Natural killer cell (primary cell): ENCODE measurements at regions not wholly inside any gene's neighbourhood (a gene's known extent, or its start where the extent isn't known, plus 50 kb on each side); places are given as distances from the start of the nearest gene placed in this dataset.

ENCODE experiments used
- ATAC-seq, 3 donors: fragments of 150-1000 bp in 2 of 3; fragments of 200-7000 bp in 1 of 3; cut with Tn5 transposase; 1 replicate in 1 of 3; 2 replicates in 2 of 3; pipeline ENCODE4 v1.10.0; 2021; ENCODE audit warnings: mild to moderate bottlenecking in 2 of 3, moderate library complexity in 2 of 3
- DNase-seq, 2 donors: peaks; one replicate each; pipeline versions ENCODE4 v3.0.0 to v3.0.0-alpha.2; 2013 to 2021; ENCODE audit warnings: mixed read lengths in 1 of 2
- H3K27ac ChIP-seq: one replicate; pipeline ENCODE4 v1.5.1; 2013; ENCODE audit warnings: mild to moderate bottlenecking, low read length
- H3K27me3 ChIP-seq: one replicate; pipeline ENCODE4 v1.6.1; 2013; ENCODE audit warnings: low read length; ENCODE audit not compliant: control insufficient read depth, insufficient read depth
- H3K36me3 ChIP-seq: one replicate; pipeline ENCODE4 v1.6.1; 2013; ENCODE audit warnings: low read length; ENCODE audit not compliant: control insufficient read depth, insufficient read depth
- H3K4me1 ChIP-seq: one replicate; pipeline ENCODE4 v1.6.1; 2013; ENCODE audit warnings: low read length; ENCODE audit not compliant: control insufficient read depth, insufficient read depth
- H3K4me3 ChIP-seq: one replicate; pipeline ENCODE4 v1.5.1; 2013; ENCODE audit warnings: low read length
- H3K9me3 ChIP-seq: one replicate; pipeline ENCODE4 v1.6.1; 2013; ENCODE audit warnings: low read length; ENCODE audit not compliant: control insufficient read depth, insufficient read depth
- H3K27ac Mint-ChIP-seq, 2 donors: one replicate each; pipeline ENCODE4 v1.8.0; 2022; ENCODE audit warnings: mild to moderate bottlenecking in 2 of 2, mixed read lengths in 2 of 2, moderate library complexity in 1 of 2
- H3K27me3 Mint-ChIP-seq, 2 donors: one replicate each; pipeline ENCODE4 v1.8.0; 2022; ENCODE audit warnings: low read depth in 2 of 2, mixed read lengths in 2 of 2
- H3K36me3 Mint-ChIP-seq: one replicate; pipeline ENCODE4 v1.8.0; 2022; ENCODE audit warnings: mixed read lengths
- H3K4me1 Mint-ChIP-seq, 2 donors: one replicate each; pipeline ENCODE4 v1.8.0; 2022; ENCODE audit warnings: mixed read lengths in 2 of 2
- H3K4me3 Mint-ChIP-seq: one replicate; pipeline ENCODE4 v1.8.0; 2022; ENCODE audit warnings: mild to moderate bottlenecking, moderate library complexity, mixed read lengths
- H3K9me3 Mint-ChIP-seq, 2 donors: one replicate each; pipeline ENCODE4 v1.8.0; 2022; ENCODE audit warnings: mixed read lengths in 2 of 2
- WGBS: methylation state at CpG from one replicate; pipeline ENCODE4 v1.1.7; 2013; ENCODE audit warnings: missing lambda C conversion rate; ENCODE audit not compliant: insufficient coverage; 5-methylcytosine and 5-hydroxymethylcytosine counted together
- intact Hi-C: fragments of 100-400 bp; cut with micrococcal nuclease; formaldehyde crosslinking; loops from one replicate; pipeline ENCODE4 v1.14.2; 2022
- TF ChIP-seq, protein P1 (sequence below): fragments of 200-600 bp; IDR thresholded peaks from one replicate; pipeline ENCODE4 v1.8.0; 2022; ENCODE audit warnings: antibody characterized with exemption

DNA sequence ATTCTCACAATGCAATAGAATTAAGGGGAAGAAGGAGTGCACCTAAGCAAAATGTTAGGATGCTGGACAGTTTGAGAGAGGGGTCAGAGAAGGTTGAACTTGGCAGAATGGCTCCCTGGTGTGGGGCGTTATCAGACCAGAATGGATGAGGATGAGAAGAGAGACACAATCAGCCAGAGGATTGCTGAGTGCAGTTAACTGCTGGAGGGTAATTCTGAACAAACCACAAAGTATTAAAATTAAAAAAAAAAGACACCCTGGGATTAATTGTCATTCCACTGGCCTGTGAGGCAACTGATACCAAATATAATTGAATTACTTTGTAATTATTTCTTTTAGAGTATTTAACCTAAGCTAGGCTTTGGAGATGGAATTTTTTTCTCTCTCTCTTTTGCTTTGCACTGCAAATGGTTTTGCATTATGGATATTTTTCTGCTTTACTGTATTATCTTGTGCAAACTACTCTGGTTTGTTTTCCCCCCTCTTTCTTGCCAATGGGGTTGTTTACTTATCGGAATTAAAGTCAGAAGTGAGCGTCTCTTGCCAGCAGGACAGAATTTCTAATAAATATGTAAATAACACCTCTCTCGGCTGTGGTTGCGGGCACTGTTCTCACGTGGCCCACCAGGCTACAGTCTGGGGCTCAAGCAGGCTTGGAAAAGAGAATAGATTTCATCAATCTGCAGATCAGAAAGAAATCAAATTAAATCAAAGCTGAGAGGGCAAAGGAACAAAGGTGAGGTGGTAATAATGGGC is 572.9 kb upstream of the CAMK1G start:
- peaks cover 0 to 5% of the 10 kb centered on the region in 2 donors for H3K27me3 Mint-ChIP-seq
- peaks cover 2 to 9% of the 10 kb centered on the region in 2 donors for H3K9me3 Mint-ChIP-seq
- 97% methylated on average over 4 of the region's 6 CpGs for WGBS
- no peaks in the 10 kb centered on the region for H3K27me3 ChIP-seq
- H3K36me3 ChIP-seq: no peaks in the 10 kb centered on the region
- no peak overlapping the region for H3K4me3 ChIP-seq
- no peaks in the 10 kb centered on the region for H3K4me1 ChIP-seq
- H3K27ac ChIP-seq: no peak overlapping the region
- DNase-seq (no peak), ATAC-seq (no peak)
- TF ChIP-seq, protein P1, sequence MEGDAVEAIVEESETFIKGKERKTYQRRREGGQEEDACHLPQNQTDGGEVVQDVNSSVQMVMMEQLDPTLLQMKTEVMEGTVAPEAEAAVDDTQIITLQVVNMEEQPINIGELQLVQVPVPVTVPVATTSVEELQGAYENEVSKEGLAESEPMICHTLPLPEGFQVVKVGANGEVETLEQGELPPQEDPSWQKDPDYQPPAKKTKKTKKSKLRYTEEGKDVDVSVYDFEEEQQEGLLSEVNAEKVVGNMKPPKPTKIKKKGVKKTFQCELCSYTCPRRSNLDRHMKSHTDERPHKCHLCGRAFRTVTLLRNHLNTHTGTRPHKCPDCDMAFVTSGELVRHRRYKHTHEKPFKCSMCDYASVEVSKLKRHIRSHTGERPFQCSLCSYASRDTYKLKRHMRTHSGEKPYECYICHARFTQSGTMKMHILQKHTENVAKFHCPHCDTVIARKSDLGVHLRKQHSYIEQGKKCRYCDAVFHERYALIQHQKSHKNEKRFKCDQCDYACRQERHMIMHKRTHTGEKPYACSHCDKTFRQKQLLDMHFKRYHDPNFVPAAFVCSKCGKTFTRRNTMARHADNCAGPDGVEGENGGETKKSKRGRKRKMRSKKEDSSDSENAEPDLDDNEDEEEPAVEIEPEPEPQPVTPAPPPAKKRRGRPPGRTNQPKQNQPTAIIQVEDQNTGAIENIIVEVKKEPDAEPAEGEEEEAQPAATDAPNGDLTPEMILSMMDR: no peak
- H3K4me1 Mint-ChIP-seq: no peaks in the 10 kb centered on the region
- H3K36me3 Mint-ChIP-seq: no peaks in the 10 kb centered on the region
- H3K4me3 Mint-ChIP-seq: no peak overlapping the region
- intact Hi-C loops: no loop called here
- no peak overlapping the region for H3K27ac Mint-ChIP-seq
- no peaks in the 10 kb centered on the region for H3K9me3 ChIP-seq

DNA sequence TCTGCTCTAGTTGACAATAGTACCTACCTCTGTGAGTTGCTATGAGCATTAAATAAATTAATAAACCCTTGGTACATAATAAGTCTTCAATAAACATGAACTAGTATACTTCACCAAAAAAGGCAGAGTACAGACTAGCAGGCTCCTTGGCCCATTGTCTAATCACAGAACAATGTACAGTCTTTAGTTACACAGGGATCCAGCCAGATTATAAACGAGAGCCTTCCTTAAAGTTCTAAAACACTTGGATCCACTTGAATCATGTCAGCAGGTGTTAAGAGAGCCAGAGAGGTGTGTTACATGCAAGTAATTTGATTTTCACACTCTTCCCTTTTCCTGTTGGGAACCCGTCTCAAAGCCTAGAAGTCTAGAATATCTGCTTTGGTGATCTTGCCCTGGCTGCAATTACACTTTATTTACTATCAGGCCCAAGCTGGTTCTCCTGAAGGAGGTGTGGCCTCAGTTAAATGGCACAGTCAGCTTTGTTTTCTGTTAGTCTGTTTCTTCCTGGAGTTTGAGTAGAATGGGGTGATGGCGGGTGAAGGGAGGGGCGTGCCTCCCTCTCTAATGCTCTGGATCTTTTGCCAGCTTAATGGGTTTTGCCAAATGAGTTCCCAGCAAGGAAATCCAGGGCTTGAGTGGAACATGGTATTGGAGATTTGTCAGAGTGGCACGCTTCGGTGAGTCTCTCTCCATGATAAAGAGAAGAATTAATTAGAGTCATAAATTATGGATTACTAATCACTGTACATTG is 570.9 kb upstream of the CAMK1G start:
- Histone ChIP-seq H3K4me3 (no peak overlapping the region), H3K36me3 (no peaks in the 10 kb centered on the region), H3K9me3 (no peaks in the 10 kb centered on the region), H3K27me3 (no peaks in the 10 kb centered on the region), H3K27ac (no peak overlapping the region), H3K4me1 (no peaks in the 10 kb centered on the region)
- no peaks in the 10 kb centered on the region for H3K36me3 Mint-ChIP-seq
- DNase-seq (no peak), ATAC-seq (no peak)
- WGBS: 91% methylated on average over 6 of the region's 6 CpGs
- H3K27ac Mint-ChIP-seq: no peak overlapping the region
- H3K4me1 Mint-ChIP-seq: no peaks in the 10 kb centered on the region
- peaks cover 5 to 9% of the 10 kb centered on the region in 2 donors for H3K9me3 Mint-ChIP-seq
- no peak overlapping the region for H3K4me3 Mint-ChIP-seq
- peaks cover 0 to 3% of the 10 kb centered on the region in 2 donors for H3K27me3 Mint-ChIP-seq
- TF ChIP-seq, protein P1: no peak
- intact Hi-C loops: no loop called here

DNA sequence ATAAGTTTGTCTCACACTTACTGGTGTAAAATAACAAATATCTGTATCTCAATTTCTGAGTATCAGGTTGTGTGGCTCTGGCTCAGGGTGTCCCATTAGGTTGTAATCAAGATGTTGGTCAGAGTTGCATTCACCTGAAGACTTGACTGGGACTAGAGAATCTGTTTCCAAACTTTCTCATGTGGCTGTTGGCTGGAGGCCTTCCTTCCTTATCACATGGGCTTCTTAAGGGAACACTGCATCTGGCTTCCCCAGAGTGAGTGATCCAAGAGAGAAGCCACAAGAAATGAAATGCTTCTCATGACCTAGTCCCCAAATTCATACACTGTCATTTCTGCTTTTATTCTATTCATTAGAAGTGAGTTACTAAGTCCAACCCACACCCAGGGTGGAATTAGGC is 568.4 kb upstream of the CAMK1G start:
- Mint-ChIP-seq H3K36me3 (no peaks in the 10 kb centered on the region), H3K27ac (no peak overlapping the region), H3K4me1 (no peaks in the 10 kb centered on the region), H3K27me3 (no peaks in the 10 kb centered on the region), H3K9me3 (peaks cover 2 to 8% of the 10 kb centered on the region in 2 donors), H3K4me3 (no peak overlapping the region)
- no peak for ATAC-seq
- no peak overlapping the region for H3K4me3 ChIP-seq
- peaks cover 2% of the 10 kb centered on the region for H3K9me3 ChIP-seq
- no peak overlapping the region for H3K27ac ChIP-seq
- no peaks in the 10 kb centered on the region for H3K36me3 ChIP-seq
- no peaks in the 10 kb centered on the region for H3K27me3 ChIP-seq
- intact Hi-C loops: no loop called here
- DNase-seq: no peak
- H3K4me1 ChIP-seq: no peaks in the 10 kb centered on the region
- TF ChIP-seq, protein P1: no peak
